Panc1 (cell line): ENCODE measurements at regions not wholly inside any gene's neighbourhood (a gene's known extent, or its start where the extent isn't known, plus 50 kb on each side); places are given as distances from the start of the nearest gene placed in this dataset.

Source experiments
- ATAC-seq: fragments of 200-7000 bp; cut with Tn5 transposase; 2 replicates; pipeline ENCODE4 v1.9.1; 2020; ENCODE audit warnings: mild to moderate bottlenecking, moderate library complexity
- BruUV-seq: library from RNA; stranded (reverse); fragments of 400-500 nt; replicated peaks from 2 replicates; lab custom pipeline; 2021; lab: Mats Ljungman, UMichigan
- CTCF ChIA-PET: fragments of 300-600 bp; sonication (Branson Sonifier 250); formaldehyde crosslinking; loops from one replicate; lab custom pipeline; 2022; ENCODE audit warnings: antibody characterized with exemption; lab: Charles Lee
- POLR2A ChIA-PET: fragments of 300-600 bp; sonication (Branson Sonifier 250); formaldehyde crosslinking; loops from one replicate; lab custom pipeline; 2022; ENCODE audit warnings: antibody characterized with exemption; lab: Charles Lee
- DNase-seq: peaks from one replicate; pipeline ENCODE4 v3.0.0-alpha.2; 2010; ENCODE audit warnings: low read depth, low spot score
- H3K27ac ChIP-seq: 2 replicates; pipeline ENCODE4 v1.5.1; 2011; ENCODE audit warnings: mild to moderate bottlenecking, low read length, inconsistent platforms
- H3K27me3 ChIP-seq: fragments of 200-500 bp; sonication (Bioruptor generic); 2 replicates; pipeline ENCODE4 v1.6.0; 2014; ENCODE audit warnings: low read length, inconsistent platforms; ENCODE audit not compliant: control insufficient read depth, insufficient read depth
- H3K36me3 ChIP-seq: fragments of 200-500 bp; sonication (Bioruptor generic); 2 replicates; pipeline ENCODE4 v1.5.1; 2014; ENCODE audit warnings: inconsistent platforms, mild to moderate bottlenecking, low read length, moderate library complexity; ENCODE audit not compliant: control insufficient read depth, insufficient read depth
- H3K4me1 ChIP-seq: 2 replicates; pipeline ENCODE4 v1.5.1; 2011; ENCODE audit warnings: inconsistent platforms, mild to moderate bottlenecking, low read length, moderate library complexity; ENCODE audit not compliant: control insufficient read depth, insufficient read depth
- H3K4me3 ChIP-seq, 2 experiments: 2 replicates each; pipeline ENCODE4 v1.5.1; 2011 to 2012; ENCODE audit warnings: low read depth in 2 of 2, low read length in 2 of 2, mild to moderate bottlenecking in 2 of 2, inconsistent platforms in 1 of 2, moderate library complexity in 1 of 2
- H3K9me3 ChIP-seq: fragments of 200-500 bp; sonication (Bioruptor generic); 2 replicates; pipeline ENCODE4 v1.5.1; 2014; ENCODE audit warnings: low read depth, mild to moderate bottlenecking, inconsistent platforms, low read length, moderate library complexity; ENCODE audit not compliant: control insufficient read depth, insufficient read depth
- POLR2AphosphoS5 ChIP-seq: IDR thresholded peaks from 2 replicates; pipeline ENCODE4 v1.6.1; 2012; ENCODE audit warnings: mild to moderate bottlenecking, low read depth, low read length, moderate library complexity
- SIN3A ChIP-seq: IDR thresholded peaks from 2 replicates; pipeline ENCODE4 v1.6.1; 2012; ENCODE audit warnings: low read depth, mild to moderate bottlenecking, low read length, moderate library complexity, borderline replicate concordance; ENCODE audit not compliant: insufficient read depth
- TCF7L2 ChIP-seq: IDR thresholded peaks from 2 replicates; pipeline ENCODE4 v1.6.1; 2011; ENCODE audit warnings: mild to moderate bottlenecking, low read depth, low read length, inconsistent platforms
- in situ Hi-C: cut with HindIII; loops from 2 replicates; pipeline ENCODE4 v1.10.0; 2016; ENCODE audit warnings: low sequenced_read_pairs, low pct_unique_long_range_greater_than_20kb
- intact Hi-C: fragments of 100-400 bp; cut with micrococcal nuclease; formaldehyde crosslinking; loops from one replicate; pipeline ENCODE4 v1.10.0; 2022; ENCODE audit not compliant: unreplicated experiment
- TF ChIP-seq, protein P1 (sequence below), 2 experiments: IDR thresholded peaks; 2 replicates each; pipeline ENCODE4 v1.6.1; 2011 to 2012; ENCODE audit warnings: low read depth in 2 of 2, control low read depth in 1 of 2, low read length in 1 of 2, mild to moderate bottlenecking in 1 of 2, moderate library complexity in 1 of 2; ENCODE audit not compliant: insufficient read depth in 1 of 2
- TF ChIP-seq, protein P2 (sequence below): fragments of 450-650 bp; IDR thresholded peaks from 2 replicates; pipeline ENCODE4 v1.5.1; 2017; ENCODE audit warnings: mild to moderate bottlenecking

DNA sequence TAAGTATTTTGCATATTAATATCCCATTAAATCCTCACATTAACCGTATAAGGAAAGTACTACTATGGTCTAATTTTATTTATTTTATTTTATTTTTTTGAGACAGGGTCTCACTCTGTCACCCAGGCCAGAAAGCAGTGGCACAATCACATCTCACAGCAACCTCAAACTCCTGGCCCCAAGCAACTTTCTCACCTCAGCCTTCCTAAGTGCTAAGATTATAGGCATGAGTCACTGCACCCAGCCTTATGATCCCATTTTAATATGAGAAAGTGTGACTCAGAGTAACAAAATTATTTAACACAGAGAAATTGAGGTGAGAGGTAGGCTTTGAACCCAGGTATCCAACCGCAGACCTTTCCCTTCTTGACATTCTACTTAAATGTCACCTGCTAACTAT, 330.0 kb upstream of the POU3F3 start:
- in situ Hi-C loops, result no loop called here
- POLR2A ChIA-PET, result no interaction called here
- no peaks in the 10 kb centered on the region for H3K27me3 ChIP-seq
- H3K4me1 ChIP-seq, result no peaks in the 10 kb centered on the region
- ATAC-seq (no peak), DNase-seq (no peak)
- intact Hi-C loops, result no loop called here
- BruUV-seq, result no TSS peak
- no peak overlapping the region for H3K27ac ChIP-seq
- no peaks in the 10 kb centered on the region for H3K9me3 ChIP-seq
- no peak overlapping the region for H3K4me3 ChIP-seq
- no peak for TF ChIP-seq SIN3A
- TF ChIP-seq, protein P1, sequence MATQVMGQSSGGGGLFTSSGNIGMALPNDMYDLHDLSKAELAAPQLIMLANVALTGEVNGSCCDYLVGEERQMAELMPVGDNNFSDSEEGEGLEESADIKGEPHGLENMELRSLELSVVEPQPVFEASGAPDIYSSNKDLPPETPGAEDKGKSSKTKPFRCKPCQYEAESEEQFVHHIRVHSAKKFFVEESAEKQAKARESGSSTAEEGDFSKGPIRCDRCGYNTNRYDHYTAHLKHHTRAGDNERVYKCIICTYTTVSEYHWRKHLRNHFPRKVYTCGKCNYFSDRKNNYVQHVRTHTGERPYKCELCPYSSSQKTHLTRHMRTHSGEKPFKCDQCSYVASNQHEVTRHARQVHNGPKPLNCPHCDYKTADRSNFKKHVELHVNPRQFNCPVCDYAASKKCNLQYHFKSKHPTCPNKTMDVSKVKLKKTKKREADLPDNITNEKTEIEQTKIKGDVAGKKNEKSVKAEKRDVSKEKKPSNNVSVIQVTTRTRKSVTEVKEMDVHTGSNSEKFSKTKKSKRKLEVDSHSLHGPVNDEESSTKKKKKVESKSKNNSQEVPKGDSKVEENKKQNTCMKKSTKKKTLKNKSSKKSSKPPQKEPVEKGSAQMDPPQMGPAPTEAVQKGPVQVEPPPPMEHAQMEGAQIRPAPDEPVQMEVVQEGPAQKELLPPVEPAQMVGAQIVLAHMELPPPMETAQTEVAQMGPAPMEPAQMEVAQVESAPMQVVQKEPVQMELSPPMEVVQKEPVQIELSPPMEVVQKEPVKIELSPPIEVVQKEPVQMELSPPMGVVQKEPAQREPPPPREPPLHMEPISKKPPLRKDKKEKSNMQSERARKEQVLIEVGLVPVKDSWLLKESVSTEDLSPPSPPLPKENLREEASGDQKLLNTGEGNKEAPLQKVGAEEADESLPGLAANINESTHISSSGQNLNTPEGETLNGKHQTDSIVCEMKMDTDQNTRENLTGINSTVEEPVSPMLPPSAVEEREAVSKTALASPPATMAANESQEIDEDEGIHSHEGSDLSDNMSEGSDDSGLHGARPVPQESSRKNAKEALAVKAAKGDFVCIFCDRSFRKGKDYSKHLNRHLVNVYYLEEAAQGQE (IDR thresholded peaks at IDR 0.05; ENCODE audit: insufficient read depth in 1 of 2, low read depth in 2 of 2, low read length in 1 of 2), result no peak
- TF ChIP-seq, protein P2, sequence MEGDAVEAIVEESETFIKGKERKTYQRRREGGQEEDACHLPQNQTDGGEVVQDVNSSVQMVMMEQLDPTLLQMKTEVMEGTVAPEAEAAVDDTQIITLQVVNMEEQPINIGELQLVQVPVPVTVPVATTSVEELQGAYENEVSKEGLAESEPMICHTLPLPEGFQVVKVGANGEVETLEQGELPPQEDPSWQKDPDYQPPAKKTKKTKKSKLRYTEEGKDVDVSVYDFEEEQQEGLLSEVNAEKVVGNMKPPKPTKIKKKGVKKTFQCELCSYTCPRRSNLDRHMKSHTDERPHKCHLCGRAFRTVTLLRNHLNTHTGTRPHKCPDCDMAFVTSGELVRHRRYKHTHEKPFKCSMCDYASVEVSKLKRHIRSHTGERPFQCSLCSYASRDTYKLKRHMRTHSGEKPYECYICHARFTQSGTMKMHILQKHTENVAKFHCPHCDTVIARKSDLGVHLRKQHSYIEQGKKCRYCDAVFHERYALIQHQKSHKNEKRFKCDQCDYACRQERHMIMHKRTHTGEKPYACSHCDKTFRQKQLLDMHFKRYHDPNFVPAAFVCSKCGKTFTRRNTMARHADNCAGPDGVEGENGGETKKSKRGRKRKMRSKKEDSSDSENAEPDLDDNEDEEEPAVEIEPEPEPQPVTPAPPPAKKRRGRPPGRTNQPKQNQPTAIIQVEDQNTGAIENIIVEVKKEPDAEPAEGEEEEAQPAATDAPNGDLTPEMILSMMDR, result no peak
- TF ChIP-seq POLR2AphosphoS5, result no peak
- TF ChIP-seq TCF7L2, result no peak
- no peaks in the 10 kb centered on the region for H3K36me3 ChIP-seq
- CTCF ChIA-PET, result no interaction called here

DNA sequence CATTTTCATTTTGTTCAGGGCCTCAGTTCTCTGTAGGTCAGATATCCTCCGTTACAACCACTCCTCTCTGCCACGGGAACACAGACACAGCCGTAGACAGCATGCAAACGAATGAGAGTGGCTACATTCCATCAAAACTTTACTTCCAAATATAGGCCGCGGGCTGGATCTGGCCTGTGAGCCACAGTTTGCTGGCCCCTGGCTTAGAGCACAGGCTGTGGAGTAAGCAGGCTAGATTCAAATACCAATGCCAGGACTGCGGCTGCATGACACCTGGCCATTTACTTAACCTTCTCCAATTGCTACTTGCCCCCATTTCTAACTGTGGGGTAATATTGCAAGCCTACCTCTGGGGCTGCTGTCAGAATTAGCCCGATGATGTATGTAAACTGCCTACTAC, 325.8 kb upstream of the POU3F3 start:
- no peak for DNase-seq
- BruUV-seq, result no TSS peak
- ChIA-PET POLR2A (no interaction called here), CTCF (no interaction called here)
- Histone ChIP-seq H3K9me3 (no peaks in the 10 kb centered on the region), H3K27ac (no peak overlapping the region), H3K4me3 (no peak overlapping the region), H3K36me3 (no peaks in the 10 kb centered on the region), H3K27me3 (no peaks in the 10 kb centered on the region), H3K4me1 (no peaks in the 10 kb centered on the region)
- in situ Hi-C loops, result no loop called here
- ATAC-seq, result no peak
- intact Hi-C loops, result no loop called here
- TF ChIP-seq, protein P2, result no peak
- TF ChIP-seq POLR2AphosphoS5 (no peak), SIN3A (no peak), TCF7L2 (no peak)
- TF ChIP-seq, protein P1 (IDR thresholded peaks at IDR 0.05; ENCODE audit: insufficient read depth in 1 of 2, low read depth in 2 of 2, low read length in 1 of 2), result no peak
